ENCODE measurements at regions not wholly inside any gene's neighbourhood (a gene's known extent, or its start where the extent isn't known, plus 50 kb on each side); places are given as distances from the start of the nearest gene placed in this dataset.

DNA sequence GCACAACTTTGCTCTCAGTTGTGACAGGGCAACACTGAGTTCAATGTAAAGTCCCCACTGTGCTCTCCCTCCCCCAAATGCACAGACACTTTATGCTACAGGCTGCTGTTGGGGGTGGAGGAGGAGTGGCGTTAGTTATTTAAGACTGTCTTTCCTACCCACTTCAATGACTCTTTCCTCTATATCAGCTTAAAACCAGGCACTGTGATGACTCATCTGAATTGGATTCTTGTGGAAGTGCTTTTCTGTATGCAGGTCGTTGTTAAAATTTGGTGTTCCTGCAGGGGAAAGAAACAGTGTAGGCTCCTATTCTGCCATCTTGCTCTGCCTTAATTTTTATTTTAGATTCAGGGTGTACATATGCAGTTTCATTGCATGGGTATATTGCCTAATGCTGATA lies 1157.2 kb upstream of the ADGRL3 start:
- no peaks in the 10 kb centered on the region for H3K9me3 Mint-ChIP-seq

DNA sequence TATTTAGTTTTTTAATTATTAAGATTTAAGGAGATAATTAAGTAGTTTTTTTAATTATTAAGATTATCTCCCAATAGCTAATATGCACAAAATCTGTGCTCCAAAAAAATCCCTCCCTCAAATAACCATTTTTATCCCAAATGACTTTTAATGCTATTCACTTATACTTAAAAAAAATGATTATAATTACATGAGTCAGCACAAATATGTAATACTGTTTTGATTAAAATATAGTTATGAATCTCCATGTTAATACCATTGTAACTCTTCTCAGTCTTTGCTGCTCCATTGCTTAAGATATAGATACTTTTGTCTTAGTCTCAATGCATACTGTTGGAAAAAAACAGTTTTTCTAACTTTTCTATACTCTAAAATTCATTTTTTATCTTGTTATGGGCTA lies 1121.1 kb upstream of the ADGRL3 start:
- H3K4me1 Mint-ChIP-seq (ENCODE audit: low read depth in 2 of 2) = no peaks in the 10 kb centered on the region
- DNase-seq = no peak
- no peak overlapping the region for H3K4me3 Mint-ChIP-seq

More for the DNA sequence above, 1157.2 kb upstream of the ADGRL3 start:
- no peaks in the 10 kb centered on the region for H3K4me1 Mint-ChIP-seq (ENCODE audit: low read depth in 2 of 2)
- ATAC-seq (replicated peaks) (no peak), DNase-seq (no peak)
- H3K27ac Mint-ChIP-seq = no peak overlapping the region
- H3K4me3 Mint-ChIP-seq = no peak overlapping the region
- H3K27me3 Mint-ChIP-seq = no peaks in the 10 kb centered on the region
- no peaks in the 10 kb centered on the region for H3K36me3 Mint-ChIP-seq (ENCODE audit: insufficient read depth)

DNA sequence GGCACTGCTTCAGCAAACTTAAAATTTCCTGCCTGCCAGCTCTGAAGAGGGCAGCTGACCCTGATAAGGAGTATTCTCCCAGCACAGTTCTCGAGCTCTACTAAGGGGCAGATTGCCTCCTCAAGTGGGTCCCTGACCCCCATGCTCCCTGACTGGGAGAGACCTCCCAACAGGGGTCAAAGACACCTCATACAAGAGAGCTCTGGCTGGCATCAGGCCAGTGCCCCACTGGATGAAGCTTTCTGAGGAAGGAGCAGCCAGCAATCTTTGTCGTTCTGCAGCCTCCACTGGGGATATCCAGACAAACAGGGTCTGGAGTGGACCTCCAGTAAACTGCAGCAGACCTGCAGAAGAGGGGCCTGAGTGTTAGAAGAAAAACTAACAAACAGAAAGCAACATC lies 1118.3 kb upstream of the ADGRL3 start:
- ATAC-seq (replicated peaks) = no peak
- no peaks in the 10 kb centered on the region for H3K27me3 Mint-ChIP-seq
- peaks cover 20 to 40% of the 10 kb centered on the region in 2 donors for H3K9me3 Mint-ChIP-seq
- no peak overlapping the region for H3K27ac Mint-ChIP-seq
- H3K4me3 Mint-ChIP-seq = no peak overlapping the region
- no peaks in the 10 kb centered on the region for H3K4me1 Mint-ChIP-seq (ENCODE audit: low read depth in 2 of 2)
- H3K36me3 Mint-ChIP-seq (ENCODE audit: insufficient read depth) = no peaks in the 10 kb centered on the region
- DNase-seq = no peak

More for the DNA sequence above, 1121.1 kb upstream of the ADGRL3 start:
- no peaks in the 10 kb centered on the region for H3K36me3 Mint-ChIP-seq (ENCODE audit: insufficient read depth)
- H3K27me3 Mint-ChIP-seq = no peaks in the 10 kb centered on the region
- ATAC-seq (replicated peaks) = no peak
- no peak overlapping the region for H3K27ac Mint-ChIP-seq
- peaks cover 12 to 46% of the 10 kb centered on the region in 2 donors for H3K9me3 Mint-ChIP-seq

DNA sequence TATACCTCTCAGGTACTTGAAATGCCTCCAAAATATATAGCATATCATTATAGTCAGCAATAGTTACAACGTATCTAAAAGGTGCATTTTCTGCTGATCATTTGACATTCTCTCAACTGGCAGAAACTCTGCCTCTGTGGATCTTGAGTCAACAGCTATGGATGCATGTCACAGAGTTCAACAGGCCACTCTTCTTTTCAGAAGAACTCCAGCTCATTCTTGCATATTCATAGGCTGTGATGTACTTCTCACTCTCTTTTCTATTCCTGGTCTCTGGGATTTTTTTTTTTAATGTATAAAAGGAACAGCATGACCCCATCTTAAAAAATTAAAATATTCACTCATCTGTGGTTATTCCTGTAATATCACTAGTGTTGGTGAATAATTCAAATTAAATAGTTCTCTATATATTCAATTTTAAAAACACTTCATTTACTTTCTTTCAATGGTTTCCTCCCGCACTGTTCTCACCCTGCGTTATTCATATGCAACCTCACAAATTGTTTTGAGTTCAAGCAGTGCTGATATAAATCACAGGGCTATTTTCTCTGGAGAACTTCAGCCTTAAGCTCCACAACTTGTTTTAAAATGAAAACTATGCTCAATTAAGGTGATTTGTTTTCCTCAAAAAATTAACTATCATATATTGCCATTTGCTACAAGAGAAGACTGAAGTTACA lies 1111.2 kb upstream of the ADGRL3 start:
- no peaks in the 10 kb centered on the region for H3K4me1 Mint-ChIP-seq (ENCODE audit: low read depth in 2 of 2)
- H3K9me3 Mint-ChIP-seq = peaks cover 0 to 7% of the 10 kb centered on the region in 2 donors
- H3K36me3 Mint-ChIP-seq (ENCODE audit: insufficient read depth) = no peaks in the 10 kb centered on the region
- no peak for ATAC-seq (replicated peaks)
- no peak overlapping the region for H3K27ac Mint-ChIP-seq
- no peak overlapping the region for H3K4me3 Mint-ChIP-seq
- H3K27me3 Mint-ChIP-seq = no peaks in the 10 kb centered on the region
- no peak for DNase-seq

DNA sequence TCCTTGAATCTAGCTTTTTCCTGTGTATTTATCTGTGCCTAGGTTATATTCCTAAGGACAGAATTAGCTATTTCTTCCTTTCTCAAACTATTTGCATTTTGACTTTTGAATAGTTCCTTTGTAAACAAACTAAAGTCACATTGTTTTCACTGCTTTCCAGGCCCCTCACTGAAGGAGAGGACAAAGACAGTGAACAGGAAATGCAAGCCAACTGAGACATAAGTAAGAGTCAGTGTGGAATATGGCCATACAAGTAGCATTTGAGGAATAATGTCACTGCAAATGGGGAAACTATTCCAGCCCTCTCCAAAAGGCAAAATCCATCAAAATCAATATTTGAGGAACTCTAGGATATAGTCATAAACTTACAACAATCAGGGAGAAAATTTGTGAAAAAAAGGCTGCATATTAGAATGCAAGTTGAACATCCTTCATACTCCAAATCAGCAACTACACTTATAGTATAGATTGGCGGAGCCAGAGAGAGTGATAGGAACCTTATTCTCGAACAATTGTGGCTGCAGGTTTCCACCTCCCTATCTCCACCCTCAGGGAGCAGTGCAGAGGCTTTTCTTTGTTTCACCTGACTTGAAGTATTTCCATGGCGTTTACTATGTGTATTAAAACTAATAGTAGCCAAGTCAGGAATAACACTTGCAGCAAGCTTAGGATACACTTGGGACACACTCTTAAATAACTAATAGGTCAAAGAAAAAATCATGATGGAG lies 1110.4 kb upstream of the ADGRL3 start:
- ATAC-seq (replicated peaks) (no peak), DNase-seq (no peak)
- H3K27me3 Mint-ChIP-seq = no peaks in the 10 kb centered on the region
- H3K27ac Mint-ChIP-seq = no peak overlapping the region
- no peaks in the 10 kb centered on the region for H3K4me1 Mint-ChIP-seq (ENCODE audit: low read depth in 2 of 2)
- H3K36me3 Mint-ChIP-seq (ENCODE audit: insufficient read depth) = no peaks in the 10 kb centered on the region
- no peak overlapping the region for H3K4me3 Mint-ChIP-seq
- H3K9me3 Mint-ChIP-seq = peaks cover 0 to 4% of the 10 kb centered on the region in 2 donors

DNA sequence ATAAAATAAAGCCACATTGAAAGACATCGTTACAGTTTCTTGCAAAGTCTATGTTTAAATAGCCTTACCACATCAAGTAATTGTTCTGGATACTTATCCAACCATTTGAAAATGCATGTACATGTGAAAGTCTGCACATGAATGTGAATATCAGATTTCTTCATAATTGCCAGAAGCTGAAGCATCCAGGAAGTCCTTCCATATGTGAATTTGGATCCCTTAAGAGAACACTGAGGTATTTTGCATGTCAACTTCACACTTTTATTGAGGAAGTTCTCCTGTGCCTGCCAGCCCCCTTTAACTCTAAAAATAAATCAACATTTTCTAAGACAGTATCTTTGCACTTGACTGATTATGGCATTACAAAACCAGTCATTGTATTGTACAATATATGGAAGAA lies 1103.5 kb upstream of the ADGRL3 start:
- H3K27me3 Mint-ChIP-seq = no peaks in the 10 kb centered on the region
- ATAC-seq (replicated peaks) = no peak
- no peak for DNase-seq
- H3K4me1 Mint-ChIP-seq (ENCODE audit: low read depth in 2 of 2) = no peaks in the 10 kb centered on the region
- no peaks in the 10 kb centered on the region for H3K36me3 Mint-ChIP-seq (ENCODE audit: insufficient read depth)
- peaks cover 0 to 7% of the 10 kb centered on the region in 2 donors for H3K9me3 Mint-ChIP-seq
- H3K4me3 Mint-ChIP-seq = no peak overlapping the region
- H3K27ac Mint-ChIP-seq = no peak overlapping the region

DNA sequence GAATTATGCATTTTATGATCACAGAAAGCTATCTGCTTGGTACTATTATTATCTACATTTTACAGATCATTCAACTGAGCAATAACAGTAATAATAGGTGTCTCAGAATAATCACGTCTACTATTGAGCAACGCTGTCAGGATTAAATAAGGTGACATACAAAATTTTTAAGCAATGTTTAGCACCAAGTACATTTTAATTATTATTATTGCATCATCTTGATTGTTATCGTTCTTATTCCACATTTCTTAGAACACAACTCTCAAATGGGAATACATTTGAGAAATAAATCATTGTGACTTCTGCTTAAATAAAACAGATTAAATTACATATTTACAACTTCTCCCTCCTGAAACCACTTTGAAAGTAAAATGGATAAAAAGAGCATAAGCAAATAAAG lies 1083.5 kb upstream of the ADGRL3 start:
- no peak for ATAC-seq (replicated peaks)
- Mint-ChIP-seq H3K4me1 (ENCODE audit: low read depth in 2 of 2) (no peaks in the 10 kb centered on the region), H3K9me3 (peaks cover 5 to 16% of the 10 kb centered on the region in 2 donors), H3K4me3 (no peak overlapping the region), H3K27ac (no peak overlapping the region), H3K36me3 (ENCODE audit: insufficient read depth) (no peaks in the 10 kb centered on the region), H3K27me3 (no peaks in the 10 kb centered on the region)
- no peak for DNase-seq

DNA sequence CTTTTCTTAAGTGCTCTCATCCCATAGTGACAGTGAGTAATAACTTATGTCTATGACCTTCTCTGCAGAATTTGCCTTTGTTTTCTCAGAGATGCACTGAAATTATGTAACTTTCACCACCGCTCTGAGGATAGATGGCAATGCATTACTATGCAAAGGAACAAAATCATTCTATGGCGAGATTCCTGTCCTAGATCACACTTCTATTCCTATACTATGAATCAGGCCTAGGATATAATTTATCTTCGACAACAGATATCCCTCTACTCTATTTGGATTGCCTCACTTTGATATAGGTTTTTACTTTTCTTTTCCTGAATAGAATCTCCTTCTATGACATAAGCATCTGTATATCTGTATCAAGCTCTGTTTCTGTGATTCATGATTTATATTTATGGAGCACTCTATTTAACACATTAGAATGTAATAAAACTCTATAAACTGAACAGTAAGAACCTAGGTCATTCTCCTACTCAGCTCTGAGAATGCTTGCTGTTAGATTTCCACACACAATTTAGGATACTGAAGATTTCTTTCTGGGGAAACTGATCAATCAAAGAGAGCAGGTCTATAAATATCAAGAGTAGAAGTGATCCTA lies 1082.3 kb upstream of the ADGRL3 start:
- no peak overlapping the region for H3K4me3 Mint-ChIP-seq
- no peak for ATAC-seq (replicated peaks)

DNA sequence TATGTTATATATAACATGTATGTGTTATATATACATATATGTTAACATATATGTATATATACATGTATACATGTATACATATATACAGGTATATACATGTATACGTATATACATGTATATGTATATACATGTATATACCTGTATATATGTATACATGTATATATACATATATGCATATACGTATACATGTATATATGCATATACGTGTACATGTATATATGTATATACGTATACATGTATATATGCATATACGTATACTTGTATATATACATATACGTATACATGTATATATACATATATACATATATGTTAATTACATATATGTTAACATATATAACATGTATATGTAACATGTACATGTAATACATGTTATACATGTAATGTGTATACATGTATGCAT lies 1077.3 kb upstream of the ADGRL3 start:
- H3K4me3 Mint-ChIP-seq = no peak overlapping the region
- no peak for ATAC-seq (replicated peaks)
- no peak for DNase-seq
- no peaks in the 10 kb centered on the region for H3K4me1 Mint-ChIP-seq (ENCODE audit: low read depth in 2 of 2)
- no peaks in the 10 kb centered on the region for H3K36me3 Mint-ChIP-seq (ENCODE audit: insufficient read depth)
- no peaks in the 10 kb centered on the region for H3K27me3 Mint-ChIP-seq
- H3K27ac Mint-ChIP-seq = no peak overlapping the region
- peaks cover 0 to 3% of the 10 kb centered on the region in 2 donors for H3K9me3 Mint-ChIP-seq

More for the DNA sequence above, 1082.3 kb upstream of the ADGRL3 start:
- Mint-ChIP-seq H3K27ac (no peak overlapping the region), H3K36me3 (ENCODE audit: insufficient read depth) (no peaks in the 10 kb centered on the region), H3K4me1 (ENCODE audit: low read depth in 2 of 2) (no peaks in the 10 kb centered on the region), H3K27me3 (no peaks in the 10 kb centered on the region), H3K9me3 (peaks cover 3 to 16% of the 10 kb centered on the region in 2 donors)
- no peak for DNase-seq

DNA sequence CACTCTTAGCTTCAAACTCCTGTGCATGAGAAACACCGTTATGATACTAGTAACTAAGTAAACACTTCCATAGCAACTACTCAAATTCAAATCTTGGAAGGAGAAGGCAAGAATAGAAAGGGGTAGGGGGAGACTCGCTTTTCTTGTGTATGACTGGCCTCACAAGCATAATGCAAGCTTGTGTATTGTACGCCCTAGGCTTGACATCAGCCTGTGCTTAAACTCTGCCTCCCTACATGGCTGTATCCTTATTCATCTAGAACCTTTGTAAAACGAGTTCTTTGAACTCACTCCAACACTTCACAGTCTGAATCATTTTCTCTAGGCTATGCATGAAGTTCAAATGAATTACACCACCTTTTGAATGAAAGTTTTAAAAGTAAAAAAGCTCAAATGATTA lies 1071.2 kb upstream of the ADGRL3 start:
- Mint-ChIP-seq H3K4me1 (ENCODE audit: low read depth in 2 of 2) (no peaks in the 10 kb centered on the region), H3K27me3 (no peaks in the 10 kb centered on the region), H3K4me3 (no peak overlapping the region), H3K36me3 (ENCODE audit: insufficient read depth) (no peaks in the 10 kb centered on the region), H3K9me3 (peaks cover 0 to 3% of the 10 kb centered on the region in 2 donors), H3K27ac (no peak overlapping the region)
- DNase-seq (no peak), ATAC-seq (replicated peaks) (no peak)

DNA sequence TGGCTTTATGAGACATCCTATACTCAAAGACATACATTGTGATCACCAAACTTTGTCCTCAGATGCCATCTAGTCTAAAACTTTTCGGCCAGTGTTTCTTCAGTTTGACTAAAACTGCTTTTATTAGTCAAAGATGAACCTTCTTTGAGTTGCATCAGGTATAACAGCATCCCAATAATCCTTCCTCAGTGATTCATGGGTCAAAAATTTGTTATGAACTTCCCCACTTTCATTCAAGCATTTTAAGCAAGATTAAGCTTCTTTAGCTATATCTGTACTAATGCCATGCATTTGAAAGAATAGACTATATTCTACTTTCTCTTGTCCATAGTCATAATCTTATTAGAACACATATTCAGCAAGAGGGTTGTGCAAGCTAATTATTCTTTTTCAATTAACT lies 1070.4 kb upstream of the ADGRL3 start:
- no peak for ATAC-seq (replicated peaks)
- no peak overlapping the region for H3K27ac Mint-ChIP-seq
- H3K36me3 Mint-ChIP-seq (ENCODE audit: insufficient read depth) = no peaks in the 10 kb centered on the region
- no peak for DNase-seq
- no peaks in the 10 kb centered on the region for H3K27me3 Mint-ChIP-seq
- H3K9me3 Mint-ChIP-seq = peaks cover 0 to 2% of the 10 kb centered on the region in 2 donors
- H3K4me1 Mint-ChIP-seq (ENCODE audit: low read depth in 2 of 2) = no peaks in the 10 kb centered on the region
- H3K4me3 Mint-ChIP-seq = no peak overlapping the region

DNA sequence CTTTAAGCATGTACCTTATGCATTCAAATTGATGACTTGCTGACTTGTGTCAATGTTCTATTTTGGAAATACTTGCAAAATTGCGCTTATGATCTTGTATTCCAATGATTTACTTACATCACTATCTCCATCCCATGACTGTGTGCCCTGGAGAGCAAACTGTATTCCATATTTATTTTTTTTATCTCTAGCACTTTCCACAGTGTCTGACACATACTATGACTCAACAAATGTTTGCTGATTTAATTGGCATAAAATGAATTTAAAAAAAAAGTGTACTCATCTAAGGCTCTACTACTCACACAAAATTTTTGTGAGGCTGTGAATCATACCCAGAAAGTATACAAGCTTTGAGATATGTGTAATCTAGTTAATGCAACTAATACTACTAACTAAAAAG lies 1066.8 kb upstream of the ADGRL3 start:
- no peaks in the 10 kb centered on the region for H3K27me3 Mint-ChIP-seq
- no peak for DNase-seq
- H3K4me3 Mint-ChIP-seq = no peak overlapping the region
- no peak for ATAC-seq (replicated peaks)
- no peaks in the 10 kb centered on the region for H3K4me1 Mint-ChIP-seq (ENCODE audit: low read depth in 2 of 2)
- H3K9me3 Mint-ChIP-seq = no peaks in the 10 kb centered on the region
- H3K27ac Mint-ChIP-seq = no peak overlapping the region
- H3K36me3 Mint-ChIP-seq (ENCODE audit: insufficient read depth) = no peaks in the 10 kb centered on the region

DNA sequence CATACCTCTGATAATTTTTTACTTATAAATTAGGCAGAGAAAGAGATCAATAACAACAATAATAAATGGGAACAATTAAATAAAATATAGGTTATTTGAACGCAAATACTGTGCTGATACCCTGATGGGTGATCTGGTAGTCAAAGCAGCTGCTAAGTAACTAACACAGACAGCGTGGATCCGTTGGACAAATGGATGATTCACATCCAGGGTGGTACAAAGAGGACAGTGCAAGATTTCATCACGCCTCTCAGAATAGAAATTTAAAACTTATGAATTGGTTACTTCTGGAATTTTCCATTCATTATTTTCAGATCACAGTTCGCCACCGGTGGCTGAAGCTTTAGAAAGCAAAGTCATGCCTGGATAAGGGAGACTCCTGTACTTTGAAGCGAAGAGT lies 1066.0 kb upstream of the ADGRL3 start:
- Mint-ChIP-seq H3K9me3 (no peaks in the 10 kb centered on the region), H3K36me3 (ENCODE audit: insufficient read depth) (no peaks in the 10 kb centered on the region), H3K4me1 (ENCODE audit: low read depth in 2 of 2) (no peaks in the 10 kb centered on the region), H3K27ac (no peak overlapping the region), H3K27me3 (no peaks in the 10 kb centered on the region), H3K4me3 (no peak overlapping the region)
- ATAC-seq (replicated peaks) = no peak
- no peak for DNase-seq

DNA sequence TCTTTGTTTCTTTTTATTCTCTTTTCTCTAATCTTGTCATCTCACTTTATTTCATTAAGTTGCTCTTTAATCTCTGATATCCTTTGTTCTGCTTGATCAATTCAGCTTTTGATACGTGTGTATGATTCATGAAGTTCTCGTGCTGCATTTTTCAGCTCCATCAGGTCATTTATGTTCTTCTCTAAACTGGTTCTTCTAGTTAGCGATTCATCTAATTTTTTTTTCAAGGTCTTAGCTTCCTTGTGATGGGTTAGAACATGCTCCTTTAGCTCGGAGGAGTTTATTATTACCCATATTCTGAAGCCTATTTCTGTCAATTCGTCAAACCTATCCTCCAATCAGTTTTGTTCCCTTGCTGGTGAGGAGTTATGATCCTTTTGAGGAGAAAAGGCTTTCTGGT lies 1045.0 kb upstream of the ADGRL3 start:
- no peak for ATAC-seq (replicated peaks)
- Mint-ChIP-seq H3K27me3 (no peaks in the 10 kb centered on the region), H3K27ac (no peak overlapping the region), H3K36me3 (ENCODE audit: insufficient read depth) (no peaks in the 10 kb centered on the region), H3K4me1 (ENCODE audit: low read depth in 2 of 2) (no peaks in the 10 kb centered on the region), H3K9me3 (peaks cover 19 to 33% of the 10 kb centered on the region in 2 donors), H3K4me3 (no peak overlapping the region)
- no peak for DNase-seq
